IMR-90 (cell line): ENCODE measurements at regions not wholly inside any gene's neighbourhood (a gene's known extent, or its start where the extent isn't known, plus 50 kb on each side); places are given as distances from the start of the nearest gene placed in this dataset.

Experiments
- CTCF ChIP-seq: conservative IDR thresholded peaks from 2 replicates; pipeline ENCODE4 v1.5.1; 2012; ENCODE audit warnings: mild to moderate bottlenecking, low read depth, low read length, improper control_type of control experiment
- SMC3 ChIP-seq: fragments of 150-350 bp; IDR thresholded peaks from 2 replicates; pipeline ENCODE4 v1.6.1; 2016; ENCODE audit warnings: low read depth, mild to moderate bottlenecking, antibody characterized with exemption, low read length, moderate library complexity
- TF ChIP-seq, protein P1 (sequence below): fragments of 150-350 bp; IDR thresholded peaks from 2 replicates; pipeline ENCODE4 v1.6.1; 2017; ENCODE audit warnings: mild to moderate bottlenecking, antibody characterized with exemption, low read length, low read depth

- TF ChIP-seq, protein P1, sequence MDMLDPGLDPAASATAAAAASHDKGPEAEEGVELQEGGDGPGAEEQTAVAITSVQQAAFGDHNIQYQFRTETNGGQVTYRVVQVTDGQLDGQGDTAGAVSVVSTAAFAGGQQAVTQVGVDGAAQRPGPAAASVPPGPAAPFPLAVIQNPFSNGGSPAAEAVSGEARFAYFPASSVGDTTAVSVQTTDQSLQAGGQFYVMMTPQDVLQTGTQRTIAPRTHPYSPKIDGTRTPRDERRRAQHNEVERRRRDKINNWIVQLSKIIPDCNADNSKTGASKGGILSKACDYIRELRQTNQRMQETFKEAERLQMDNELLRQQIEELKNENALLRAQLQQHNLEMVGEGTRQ, result no peak
- TF ChIP-seq CTCF (no peak), SMC3 (no peak)
These were observed 298.0 kb downstream of the TFAP2C start for GRCh38 chr20:56927127-56927526.
